HS-27A (cell line): ENCODE measurements at regions not wholly inside any gene's neighbourhood (a gene's known extent, or its start where the extent isn't known, plus 50 kb on each side); places are given as distances from the start of the nearest gene placed in this dataset.

Experiments
- DNase-seq: peaks from one replicate; pipeline ENCODE4 v3.0.0-alpha.2; 2012; ENCODE audit warnings: low read depth, missing footprints

- DNase-seq: no peak
Measured at GRCh38 chr13:39100996-39101738, 62.9 kb downstream of the NHLRC3 start.

GRCh38 chr13:39102981-39103490 is 64.8 kb downstream of the NHLRC3 start:
- DNase-seq: no peak

DNA sequence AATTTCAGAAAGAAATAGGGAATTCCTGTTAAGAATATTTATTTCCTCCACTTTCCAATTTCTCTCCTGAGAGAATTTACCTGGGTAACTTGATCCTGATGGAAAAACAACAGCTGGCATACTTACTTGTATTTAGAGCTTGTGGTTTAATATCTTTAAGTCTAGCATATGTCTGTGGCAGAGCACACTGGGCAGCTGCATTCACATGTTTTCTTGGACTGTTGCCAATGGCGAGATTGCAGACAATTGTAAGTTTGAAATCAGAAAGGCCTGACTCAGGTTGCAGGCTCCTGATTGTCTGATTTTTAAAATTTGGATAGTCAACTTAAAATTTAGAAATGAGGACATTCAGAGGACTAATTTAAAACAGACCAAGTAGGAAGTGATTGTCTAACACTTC is 66.9 kb downstream of the NHLRC3 start:
- DNase-seq: no peak

GRCh38 chr13:39106216-39107005 is 68.2 kb downstream of the NHLRC3 start:
- DNase-seq: no peak

- DNase-seq: no peak
Measured at GRCh38 chr13:39107561-39107960, 69.3 kb downstream of the NHLRC3 start.

- no peak for DNase-seq
Measured at GRCh38 chr13:39108783-39109182, 70.5 kb downstream of the NHLRC3 start.

- DNase-seq: no peak
Measured at GRCh38 chr13:39110518-39111097, 72.4 kb downstream of the NHLRC3 start.

DNA sequence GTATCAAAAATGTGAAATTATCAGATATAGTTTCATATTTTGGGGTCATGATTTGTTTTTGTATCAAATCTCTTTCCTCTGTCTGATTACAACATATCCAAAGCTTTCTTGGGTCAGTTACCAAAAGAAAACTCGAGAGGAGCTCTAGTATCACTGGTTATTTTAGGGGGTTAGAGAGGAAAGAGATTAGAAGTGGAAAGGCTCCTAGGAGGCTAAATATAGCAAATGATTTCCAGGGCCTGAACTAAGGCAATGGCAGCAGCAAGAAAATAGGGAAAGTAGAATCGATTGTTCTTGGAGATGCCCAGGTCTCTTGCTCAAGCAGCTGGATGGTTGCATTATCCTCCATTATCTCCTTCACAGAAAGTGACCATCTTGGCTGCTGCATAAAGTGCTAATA is 72.9 kb downstream of the NHLRC3 start:
- no peak for DNase-seq

- DNase-seq: no peak
Measured at GRCh38 chr13:39119422-39119821, 81.2 kb downstream of the NHLRC3 start.

- DNase-seq: no peak
Measured at GRCh38 chr13:39123578-39123977, 85.3 kb downstream of the NHLRC3 start.

- no peak for DNase-seq
Measured at GRCh38 chr13:39129213-39129612, 91.0 kb downstream of the NHLRC3 start.

GRCh38 chr13:39130301-39130700 is 92.0 kb downstream of the NHLRC3 start:
- DNase-seq: no peak

DNA sequence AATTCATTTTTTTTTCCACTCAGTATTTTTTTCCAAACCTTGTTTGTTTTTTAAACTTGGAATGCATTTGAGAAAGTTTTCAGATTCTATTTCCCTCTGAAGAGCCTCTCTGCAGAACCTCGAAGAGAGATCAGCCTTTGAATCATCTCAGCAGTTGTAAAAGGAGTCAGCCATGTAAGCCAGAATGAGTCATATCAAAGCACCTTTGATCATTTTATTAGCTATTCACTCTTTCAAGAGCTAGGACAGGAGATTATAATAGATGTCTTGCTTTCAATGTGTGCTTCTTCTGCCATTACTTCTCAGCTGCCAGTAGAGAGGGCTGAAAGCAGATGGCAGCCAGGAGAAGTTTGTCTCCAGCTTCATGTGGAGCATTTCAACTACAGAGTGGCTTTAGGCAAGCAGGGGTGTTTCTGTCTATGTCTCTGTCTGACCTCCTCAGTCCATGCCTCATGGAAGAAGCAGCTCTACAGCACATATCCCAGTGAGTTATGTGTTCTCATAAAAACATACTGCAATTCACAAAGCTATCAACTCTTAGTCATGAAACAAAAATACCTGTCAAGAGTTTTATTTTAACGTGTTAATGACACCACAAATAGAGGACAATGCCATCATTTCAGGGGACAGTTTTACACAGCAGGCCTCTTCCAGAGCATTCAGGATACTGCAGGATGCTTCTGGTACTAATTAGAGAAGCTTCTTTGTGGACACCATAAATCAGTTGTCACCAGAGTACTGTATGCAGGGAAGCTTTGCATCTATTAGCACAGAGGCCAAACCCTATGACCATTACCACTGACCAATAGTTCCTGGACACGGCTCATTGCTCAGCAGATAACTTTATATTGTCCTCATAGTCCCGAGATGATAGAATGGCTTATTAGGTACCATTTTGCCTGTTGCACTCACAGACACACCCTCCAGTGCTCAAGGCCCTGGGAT is 94.3 kb downstream of the NHLRC3 start:
- no peak for DNase-seq

DNA sequence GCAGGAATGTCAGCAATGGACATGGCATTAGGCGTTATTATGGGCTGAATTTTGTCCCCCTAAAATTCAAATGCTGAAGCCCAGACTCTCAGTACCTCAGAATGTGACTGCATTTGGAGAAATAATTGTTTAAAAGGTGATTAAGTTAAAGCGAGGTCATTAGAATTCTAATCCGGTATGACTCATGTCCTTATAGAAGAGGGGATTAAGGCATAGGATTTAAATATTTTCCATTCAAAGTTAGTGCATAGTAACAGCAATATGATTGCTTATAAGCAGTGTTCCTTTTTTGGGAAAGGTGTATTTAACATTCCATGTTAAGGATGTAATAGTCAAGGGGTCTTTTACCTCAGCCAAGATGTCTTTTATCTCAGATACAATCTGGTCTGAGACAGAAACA is 95.5 kb downstream of the NHLRC3 start:
- DNase-seq: no peak

GRCh38 chr13:39134574-39134973 is 96.3 kb downstream of the NHLRC3 start:
- DNase-seq: no peak

GRCh38 chr13:39144391-39144790 is 106.1 kb downstream of the NHLRC3 start:
- DNase-seq: no peak

DNA sequence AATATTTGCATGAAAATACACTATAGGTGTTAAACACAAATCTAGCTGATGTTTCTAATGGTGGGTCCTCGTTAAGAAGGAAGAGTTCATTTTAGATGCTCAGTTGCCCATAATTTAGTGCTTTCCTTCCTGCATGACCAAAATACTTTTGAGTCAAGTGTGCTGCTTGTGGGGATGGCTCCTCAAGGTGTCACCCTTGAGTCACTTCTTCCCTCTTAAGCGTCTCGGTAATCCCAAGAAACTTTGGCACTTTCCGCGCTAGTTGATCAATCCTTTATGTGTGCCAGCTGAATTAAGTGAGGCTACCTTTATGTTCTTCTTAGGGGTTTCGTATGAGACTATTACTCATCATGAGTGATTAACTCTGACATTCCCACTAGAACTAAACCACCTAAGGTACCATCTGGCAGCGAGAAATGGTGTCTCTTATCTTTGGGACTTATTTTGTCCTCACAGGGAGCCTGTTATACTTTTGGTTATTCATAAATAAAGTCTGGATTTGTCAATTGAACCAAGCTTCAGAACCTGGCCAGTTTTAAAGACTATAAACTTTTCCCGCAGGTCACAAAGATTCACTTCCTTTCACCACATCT is 106.8 kb downstream of the NHLRC3 start:
- DNase-seq: peak; percentile 7

- DNase-seq: no peak
Measured at GRCh38 chr13:39148513-39148961, 110.3 kb downstream of the NHLRC3 start.

GRCh38 chr13:39149896-39150295 is 111.6 kb downstream of the NHLRC3 start:
- no peak for DNase-seq

- no peak for DNase-seq
Measured at GRCh38 chr13:39154041-39154440, 115.8 kb downstream of the NHLRC3 start.

- DNase-seq: no peak
Measured at GRCh38 chr13:39159393-39159792, 121.1 kb downstream of the NHLRC3 start.
